NT2/D1 (cell line): ENCODE measurements at regions not wholly inside any gene's neighbourhood (a gene's known extent, or its start where the extent isn't known, plus 50 kb on each side); places are given as distances from the start of the nearest gene placed in this dataset.

Experiments
- SUZ12 ChIP-seq: IDR thresholded peaks from 2 replicates; pipeline ENCODE4 v1.6.1; 2011; ENCODE audit not compliant: insufficient read length, insufficient read depth; ENCODE audit errors: extremely low read depth
- YY1 ChIP-seq: IDR thresholded peaks from 2 replicates; pipeline ENCODE4 v1.6.1; 2011; ENCODE audit not compliant: insufficient read length, insufficient read depth
- ZNF274 ChIP-seq: IDR thresholded peaks from 2 replicates; pipeline ENCODE4 v1.6.1; 2011; ENCODE audit warnings: mild to moderate bottlenecking, low read depth, low read length

DNA sequence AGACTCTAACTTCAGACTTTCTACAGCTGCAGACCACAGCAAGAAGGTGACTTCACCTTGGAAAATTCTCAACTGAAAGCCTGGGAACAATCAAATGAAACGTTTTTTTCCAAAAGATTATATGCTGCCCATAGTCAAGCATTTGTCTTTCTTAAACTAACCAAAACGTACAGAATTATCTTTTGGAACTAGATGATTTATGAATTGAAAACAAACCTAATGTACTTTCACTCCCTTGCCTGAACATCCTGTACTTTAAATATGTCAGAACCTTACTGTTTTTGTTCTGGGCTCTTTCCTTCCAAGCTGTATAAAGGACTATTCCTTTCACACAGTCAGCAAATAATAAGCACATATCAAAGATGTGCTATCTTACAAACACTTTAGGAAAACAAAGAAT is 62.4 kb upstream of the TNFAIP3 start:
- TF ChIP-seq SUZ12 (no peak), YY1 (no peak), ZNF274 (no peak)
